Activated CD4-positive, alpha-beta memory T cell treated with anti-CD3 and anti-CD28 coated beads, Interleukin-2, amount 10 ng/mL, durations not matched to agents 7 days and 5 days (primary cell): ENCODE measurements at regions not wholly inside any gene's neighbourhood (a gene's known extent, or its start where the extent isn't known, plus 50 kb on each side); places are given as distances from the start of the nearest gene placed in this dataset.
"Not testable (repeated sequence)": the region's sequence is repeated elsewhere in the genome, so short reads cannot be mapped to it uniquely, and the experiment has no call there.

ENCODE experiments used
- CTCF ChIA-PET: fragments of 350-600 bp; sonication (Branson Sonifier 250); formaldehyde crosslinking; loops from one replicate; lab custom pipeline; 2021; ENCODE audit warnings: antibody characterized with exemption, inconsistent platforms; lab: Charles Lee
- POLR2A ChIA-PET: fragments of 350-600 bp; sonication (Branson Sonifier 250); formaldehyde crosslinking; loops from one replicate; lab custom pipeline; 2021; ENCODE audit warnings: antibody characterized with exemption; lab: Charles Lee
- DNase-seq: peaks from one replicate; pipeline ENCODE4 v3.0.0-alpha.2; 2020
- H3K27ac Mint-ChIP-seq: one replicate; pipeline ENCODE4 v1.8.0; 2021; ENCODE audit warnings: mild to moderate bottlenecking, mixed read lengths
- H3K27me3 Mint-ChIP-seq: one replicate; pipeline ENCODE4 v1.8.0; 2021; ENCODE audit warnings: mixed read lengths
- H3K36me3 Mint-ChIP-seq: one replicate; pipeline ENCODE4 v1.8.0; 2021; ENCODE audit warnings: low read depth, mixed read lengths
- H3K4me1 Mint-ChIP-seq: one replicate; pipeline ENCODE4 v1.8.0; 2021; ENCODE audit warnings: mixed read lengths
- H3K4me3 Mint-ChIP-seq: one replicate; pipeline ENCODE4 v1.8.0; 2021; ENCODE audit warnings: mild to moderate bottlenecking, mixed read lengths
- H3K9me3 Mint-ChIP-seq: one replicate; pipeline ENCODE4 v1.8.0; 2021; ENCODE audit warnings: mixed read lengths

GRCh38 chr15:20066173-20066572 is 475.4 kb downstream of the GOLGA6L6 start:
- H3K9me3 Mint-ChIP-seq, H3K4me3 Mint-ChIP-seq, DNase-seq, POLR2A ChIA-PET, H3K36me3 Mint-ChIP-seq, H3K27ac Mint-ChIP-seq, CTCF ChIA-PET, H3K4me1 Mint-ChIP-seq, H3K27me3 Mint-ChIP-seq: not testable (repeated sequence)

DNA sequence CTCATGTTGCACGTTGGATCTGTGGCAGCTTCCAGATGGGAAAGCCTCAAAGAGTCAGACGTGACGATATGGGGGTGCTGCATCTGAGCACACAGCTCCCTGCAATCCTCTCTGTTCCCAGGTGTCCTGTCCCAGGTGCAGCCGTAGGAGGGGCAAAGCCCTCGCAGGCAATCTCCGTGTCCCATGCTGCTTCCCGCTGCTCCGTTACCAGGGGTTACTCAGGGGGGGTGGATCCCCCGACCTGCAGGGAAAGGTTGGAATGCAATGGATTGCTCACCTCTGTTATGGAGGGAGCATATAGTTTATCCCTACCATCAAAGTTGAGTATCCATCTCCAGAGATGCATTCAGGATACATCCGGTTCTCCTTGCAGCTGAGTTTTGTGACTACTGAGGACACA is 476.1 kb downstream of the GOLGA6L6 start:
- H3K4me1 Mint-ChIP-seq, H3K27ac Mint-ChIP-seq, POLR2A ChIA-PET, H3K9me3 Mint-ChIP-seq, H3K36me3 Mint-ChIP-seq, DNase-seq, CTCF ChIA-PET, H3K27me3 Mint-ChIP-seq, H3K4me3 Mint-ChIP-seq: not testable (repeated sequence)

GRCh38 chr15:20063167-20063566 is 478.4 kb downstream of the GOLGA6L6 start:
- H3K4me3 Mint-ChIP-seq, DNase-seq, H3K27me3 Mint-ChIP-seq, H3K4me1 Mint-ChIP-seq, H3K36me3 Mint-ChIP-seq, CTCF ChIA-PET, H3K27ac Mint-ChIP-seq, POLR2A ChIA-PET, H3K9me3 Mint-ChIP-seq: not testable (repeated sequence)

GRCh38 chr15:20060838-20061237 is 480.8 kb downstream of the GOLGA6L6 start:
- DNase-seq, H3K36me3 Mint-ChIP-seq, H3K27me3 Mint-ChIP-seq, POLR2A ChIA-PET, H3K4me3 Mint-ChIP-seq, H3K9me3 Mint-ChIP-seq, H3K4me1 Mint-ChIP-seq, CTCF ChIA-PET, H3K27ac Mint-ChIP-seq: not testable (repeated sequence)

DNA sequence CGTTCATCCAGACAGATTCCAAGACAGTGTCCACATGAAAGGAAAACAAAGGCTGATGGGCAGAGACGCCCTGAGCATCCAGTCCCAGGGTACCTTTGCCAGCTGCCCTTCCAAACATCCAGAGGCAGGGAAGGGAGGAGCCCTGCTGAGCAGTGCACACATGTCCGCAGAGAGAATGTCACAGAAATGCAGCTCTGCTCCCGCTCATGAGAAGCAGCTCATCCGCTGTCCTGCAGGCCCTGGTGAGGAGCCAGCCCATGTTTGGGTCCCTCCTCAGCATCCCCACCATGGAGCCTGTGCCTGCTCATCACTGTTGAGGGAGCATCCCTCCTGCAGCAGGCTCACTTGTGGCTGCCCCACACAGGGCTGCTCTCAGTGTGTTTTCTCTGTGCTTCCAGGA is 484.7 kb downstream of the GOLGA6L6 start:
- H3K27me3 Mint-ChIP-seq, H3K36me3 Mint-ChIP-seq, POLR2A ChIA-PET, H3K27ac Mint-ChIP-seq, H3K4me3 Mint-ChIP-seq, H3K4me1 Mint-ChIP-seq, DNase-seq, CTCF ChIA-PET, H3K9me3 Mint-ChIP-seq: not testable (repeated sequence)

DNA sequence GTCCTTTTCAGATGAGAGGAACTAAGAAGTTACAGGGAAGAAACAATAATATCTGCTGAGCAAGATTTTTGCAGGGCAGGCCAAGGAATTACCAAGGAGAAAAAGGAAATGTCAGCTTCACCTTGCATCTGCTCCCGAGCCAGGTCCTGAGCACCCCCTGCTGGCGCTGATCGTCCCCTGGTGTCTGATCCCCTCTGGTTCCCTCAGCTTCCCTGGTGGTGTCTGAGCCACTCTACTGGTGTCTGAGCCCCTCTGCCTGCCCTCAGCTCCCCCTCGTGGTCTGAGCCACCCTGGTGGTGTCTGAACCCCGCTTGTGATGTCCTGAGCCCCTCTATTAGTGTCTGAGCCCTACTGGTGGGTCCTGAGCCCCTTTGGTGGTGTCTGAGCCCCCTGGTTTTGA is 485.7 kb downstream of the GOLGA6L6 start:
- DNase-seq, H3K36me3 Mint-ChIP-seq, H3K27ac Mint-ChIP-seq, CTCF ChIA-PET, H3K4me3 Mint-ChIP-seq, H3K9me3 Mint-ChIP-seq, H3K4me1 Mint-ChIP-seq, POLR2A ChIA-PET, H3K27me3 Mint-ChIP-seq: not testable (repeated sequence)

- DNase-seq, H3K4me1 Mint-ChIP-seq, H3K36me3 Mint-ChIP-seq, H3K27me3 Mint-ChIP-seq, H3K4me3 Mint-ChIP-seq, H3K9me3 Mint-ChIP-seq, CTCF ChIA-PET, H3K27ac Mint-ChIP-seq, POLR2A ChIA-PET: not testable (repeated sequence)
Observed at GRCh38 chr15:20048189-20048588, 493.4 kb downstream of the GOLGA6L6 start.

DNA sequence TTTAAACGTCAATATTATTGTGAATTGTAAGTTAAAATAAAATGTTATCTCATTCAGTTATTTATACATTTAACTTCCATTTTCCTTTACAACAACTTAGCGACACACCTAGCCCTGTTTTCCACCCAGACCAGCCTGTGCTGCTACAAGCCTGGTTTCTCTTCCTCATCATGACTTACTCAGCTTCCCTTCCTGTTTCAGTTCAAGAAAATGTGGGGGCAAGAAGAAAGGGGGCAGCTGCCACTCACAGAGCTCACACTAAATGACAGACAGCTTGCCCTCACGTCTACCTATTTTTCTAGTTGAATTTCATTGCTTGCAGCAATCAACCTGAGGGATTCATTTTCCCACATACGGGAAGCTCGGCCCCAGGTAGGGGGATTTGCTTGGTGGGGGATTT is 496.4 kb downstream of the GOLGA6L6 start:
- H3K9me3 Mint-ChIP-seq, H3K4me1 Mint-ChIP-seq, H3K27ac Mint-ChIP-seq, H3K27me3 Mint-ChIP-seq, H3K4me3 Mint-ChIP-seq, DNase-seq, POLR2A ChIA-PET, CTCF ChIA-PET, H3K36me3 Mint-ChIP-seq: not testable (repeated sequence)

- CTCF ChIA-PET, POLR2A ChIA-PET, H3K4me3 Mint-ChIP-seq, H3K9me3 Mint-ChIP-seq, H3K27me3 Mint-ChIP-seq, H3K4me1 Mint-ChIP-seq, H3K36me3 Mint-ChIP-seq, H3K27ac Mint-ChIP-seq, DNase-seq: not testable (repeated sequence)
Observed at GRCh38 chr15:20040691-20041090, 500.9 kb downstream of the GOLGA6L6 start.

GRCh38 chr15:20025040-20025439 is 516.6 kb downstream of the GOLGA6L6 start:
- H3K27ac Mint-ChIP-seq, H3K4me3 Mint-ChIP-seq, DNase-seq, CTCF ChIA-PET, H3K4me1 Mint-ChIP-seq, H3K36me3 Mint-ChIP-seq, POLR2A ChIA-PET, H3K9me3 Mint-ChIP-seq, H3K27me3 Mint-ChIP-seq: not testable (repeated sequence)

DNA sequence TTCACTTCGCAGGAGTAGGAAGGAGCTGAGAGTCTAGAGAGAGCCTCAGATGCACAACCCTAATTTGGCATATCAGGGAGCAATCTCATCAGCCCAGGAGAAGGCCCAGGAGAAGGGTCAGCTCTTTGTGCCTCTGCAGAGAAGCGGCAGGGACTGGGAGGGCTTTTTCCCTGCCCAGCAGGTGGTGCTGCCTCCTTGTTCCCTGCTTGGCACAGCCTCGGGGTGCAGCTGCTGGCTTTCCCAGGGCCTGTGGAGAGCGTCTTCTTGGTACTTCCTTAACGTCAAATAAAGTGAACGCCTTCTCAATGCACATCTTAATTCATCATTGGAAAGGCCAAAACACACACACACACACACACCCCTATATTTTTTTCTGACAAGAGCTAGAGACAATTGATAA is 519.3 kb downstream of the GOLGA6L6 start:
- H3K9me3 Mint-ChIP-seq, POLR2A ChIA-PET, H3K4me3 Mint-ChIP-seq, H3K36me3 Mint-ChIP-seq, DNase-seq, H3K27ac Mint-ChIP-seq, H3K4me1 Mint-ChIP-seq, CTCF ChIA-PET, H3K27me3 Mint-ChIP-seq: not testable (repeated sequence)

DNA sequence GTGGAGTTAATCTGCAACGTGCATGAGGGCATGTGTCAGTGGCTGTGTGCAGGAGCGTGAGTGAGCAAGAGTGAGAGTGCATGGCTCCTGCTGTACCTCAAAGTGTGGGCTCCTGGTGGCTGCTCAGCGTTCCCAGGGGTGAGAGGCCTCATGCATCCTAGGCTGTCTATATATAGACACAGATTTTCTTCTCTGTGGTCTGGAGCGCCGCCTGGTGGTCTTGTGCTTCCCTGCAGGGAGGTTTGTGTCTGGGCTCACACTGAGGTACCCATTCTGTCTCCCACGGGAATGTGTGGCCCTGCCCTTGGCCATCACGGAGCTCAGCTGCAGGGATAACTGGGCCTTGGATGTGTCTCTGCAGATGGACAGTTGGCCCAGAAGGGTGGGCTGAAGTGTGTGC is 520.2 kb downstream of the GOLGA6L6 start:
- POLR2A ChIA-PET, H3K36me3 Mint-ChIP-seq, H3K4me3 Mint-ChIP-seq, H3K9me3 Mint-ChIP-seq, H3K4me1 Mint-ChIP-seq, CTCF ChIA-PET, DNase-seq, H3K27ac Mint-ChIP-seq, H3K27me3 Mint-ChIP-seq: not testable (repeated sequence)

- H3K27ac Mint-ChIP-seq, DNase-seq, POLR2A ChIA-PET, H3K4me3 Mint-ChIP-seq, H3K27me3 Mint-ChIP-seq, H3K9me3 Mint-ChIP-seq, H3K4me1 Mint-ChIP-seq, H3K36me3 Mint-ChIP-seq, CTCF ChIA-PET: not testable (repeated sequence)
Observed at GRCh38 chr15:20020588-20020987, 521.0 kb downstream of the GOLGA6L6 start.

DNA sequence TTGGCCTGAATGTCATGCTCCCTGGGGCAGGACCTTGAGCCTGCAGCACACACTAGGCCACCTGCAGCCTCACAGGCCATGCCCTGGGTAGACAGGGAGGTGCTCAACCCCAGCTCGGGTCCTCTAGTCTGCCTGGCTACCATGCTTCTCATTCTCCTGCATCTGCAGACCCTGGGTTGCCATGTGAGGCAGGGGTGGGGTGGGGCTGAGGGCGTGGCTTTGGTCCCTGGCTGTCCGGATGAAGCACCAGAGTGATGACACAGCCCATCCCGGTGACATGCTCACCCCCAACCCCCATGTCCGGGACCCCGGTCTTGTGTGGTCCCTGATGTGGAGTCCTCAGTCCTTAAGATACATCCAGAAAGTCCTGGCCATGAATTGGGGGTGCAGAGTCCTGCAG is 521.8 kb downstream of the GOLGA6L6 start:
- H3K9me3 Mint-ChIP-seq, H3K4me1 Mint-ChIP-seq, H3K27ac Mint-ChIP-seq, DNase-seq, CTCF ChIA-PET, POLR2A ChIA-PET, H3K36me3 Mint-ChIP-seq, H3K4me3 Mint-ChIP-seq, H3K27me3 Mint-ChIP-seq: not testable (repeated sequence)

DNA sequence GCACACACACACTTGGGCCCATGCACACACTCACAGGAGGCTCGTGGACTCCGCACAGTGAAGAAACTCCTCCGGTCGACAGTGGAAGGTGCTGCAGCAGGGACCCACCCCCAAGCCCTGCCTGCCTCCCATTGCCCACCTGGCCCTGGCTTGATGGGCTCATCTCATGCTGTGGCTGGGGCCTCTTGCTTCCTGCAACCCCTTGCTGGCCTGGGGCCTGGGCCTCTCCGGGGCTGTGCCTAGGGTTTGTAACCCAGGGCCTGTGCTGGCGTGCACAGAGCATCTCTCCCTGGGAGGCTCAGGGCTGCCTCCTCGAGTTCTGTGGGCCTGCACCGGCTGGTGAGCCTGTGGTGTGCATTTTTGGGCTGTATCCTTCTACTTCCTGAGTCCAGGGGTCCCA is 524.0 kb downstream of the GOLGA6L6 start:
- POLR2A ChIA-PET, H3K36me3 Mint-ChIP-seq, H3K9me3 Mint-ChIP-seq, DNase-seq, H3K4me1 Mint-ChIP-seq, H3K27ac Mint-ChIP-seq, H3K4me3 Mint-ChIP-seq, CTCF ChIA-PET, H3K27me3 Mint-ChIP-seq: not testable (repeated sequence)
